Stimulated activated naive CD4-positive, alpha-beta T cell (primary cell): ENCODE measurements at regions not wholly inside any gene's neighbourhood (a gene's known extent, or its start where the extent isn't known, plus 50 kb on each side); places are given as distances from the start of the nearest gene placed in this dataset.

Experiments used
- DNase-seq, 6 experiments: peaks; one replicate each; lab custom pipeline; 2025; lab: John Stamatoyannopoulos, UW

GRCh38 chr18:42137693-42138375 is 182.8 kb downstream of the PIK3C3 start:
- DNase-seq, result no peak

- DNase-seq, result no peak
Observed at GRCh38 chr18:42141439-42141838, 186.4 kb downstream of the PIK3C3 start.

GRCh38 chr18:42155024-42155423 is 200.0 kb downstream of the PIK3C3 start:
- DNase-seq, result no peak

GRCh38 chr18:42156281-42156680 is 201.2 kb downstream of the PIK3C3 start:
- no peak for DNase-seq

GRCh38 chr18:42157420-42157819 is 202.4 kb downstream of the PIK3C3 start:
- DNase-seq, result no peak

- no peak for DNase-seq
Observed at GRCh38 chr18:42157878-42158277, 202.8 kb downstream of the PIK3C3 start.

GRCh38 chr18:42159146-42159545 is 204.1 kb downstream of the PIK3C3 start:
- DNase-seq, result no peak

GRCh38 chr18:42163321-42163720 is 208.3 kb downstream of the PIK3C3 start:
- no peak for DNase-seq

GRCh38 chr18:42164556-42164955 is 209.5 kb downstream of the PIK3C3 start:
- DNase-seq, result no peak

GRCh38 chr18:42165922-42166513 is 211.0 kb downstream of the PIK3C3 start:
- DNase-seq, result no peak

GRCh38 chr18:42168487-42168886 is 213.5 kb downstream of the PIK3C3 start:
- DNase-seq, result no peak

GRCh38 chr18:42168907-42169306 is 213.9 kb downstream of the PIK3C3 start:
- no peak for DNase-seq

GRCh38 chr18:42174909-42175308 is 219.9 kb downstream of the PIK3C3 start:
- DNase-seq, result no peak

GRCh38 chr18:42176599-42176998 is 221.6 kb downstream of the PIK3C3 start:
- DNase-seq, result no peak

- DNase-seq, result no peak
Observed at GRCh38 chr18:42177390-42177789, 222.4 kb downstream of the PIK3C3 start.

GRCh38 chr18:42178376-42179080 is 223.5 kb downstream of the PIK3C3 start:
- no peak for DNase-seq

GRCh38 chr18:42179542-42180121 is 224.6 kb downstream of the PIK3C3 start:
- DNase-seq, result no peak

- DNase-seq, result no peak
Observed at GRCh38 chr18:42181474-42181873, 226.4 kb downstream of the PIK3C3 start.

- no peak for DNase-seq
Observed at GRCh38 chr18:42182728-42183700, 228.0 kb downstream of the PIK3C3 start.

- DNase-seq, result no peak
Observed at GRCh38 chr18:42183746-42184145, 228.7 kb downstream of the PIK3C3 start.

- DNase-seq, result no peak
Observed at GRCh38 chr18:42184685-42185477, 229.8 kb downstream of the PIK3C3 start.
